K562 (cell line): ENCODE measurements at regions not wholly inside any gene's neighbourhood (a gene's known extent, or its start where the extent isn't known, plus 50 kb on each side); places are given as distances from the start of the nearest gene placed in this dataset.

Experiments
- ATAC-seq: fragments of 200-7000 bp; cut with Tn5 transposase; 3 replicates; pipeline ENCODE4 v1.9.1; 2020; ENCODE audit warnings: moderate library complexity
- BruUV-seq: library from RNA; stranded (reverse); fragments of 400-500 nt; replicated peaks from 2 replicates; lab custom pipeline; 2021; lab: Mats Ljungman, UMichigan
- CTCF ChIA-PET: fragments of 300-600 bp; formaldehyde crosslinking; extraction: SDS; loops from one replicate; lab custom pipeline; 2021; ENCODE audit warnings: low intra/inter-chr PET ratio; lab: Yijun Ruan, JAX
- POLR2A ChIA-PET: fragments of 300-600, 350-650 bp; sonication (Branson Sonifier 250); formaldehyde crosslinking; extraction: SDS; loops from one replicate; lab custom pipeline; 2021; ENCODE audit warnings: antibody characterized with exemption, inconsistent platforms; lab: Yijun Ruan, JAX
- DNase-seq, 4 experiments: peaks; one replicate each; pipeline versions ENCODE4 v3.0.0 to v3.0.0-alpha.2; 2011 to 2018; ENCODE audit warnings: low spot score in 3 of 4, mixed read lengths in 3 of 4; ENCODE audit errors: extremely low read depth in 1 of 4
- FAIRE-seq: peaks from 2 replicates; lab custom pipeline; 2011; peaks lifted over from hg19 to GRCh38; lab: Jason Lieb, UNC
- H2AFZ ChIP-seq: 2 replicates; pipeline ENCODE4 v1.6.0; 2011; ENCODE audit warnings: low read depth, low read length, control low read depth, inconsistent platforms
- H3K27ac ChIP-seq: fragments of 200-600 bp; 3 replicates; pipeline ENCODE4 v1.8.0; 2011; ENCODE audit warnings: low read depth, mild to moderate bottlenecking, control low read depth, inconsistent platforms, low read length, moderate library complexity, mixed read lengths; ENCODE audit errors: extremely low read depth
- H3K27me3 ChIP-seq, 2 experiments: fragments of 300-600 bp in 1 of 2; 2 replicates in 1 of 2; 3 replicates in 1 of 2; pipeline versions ENCODE4 v1.6.0 to v1.8.0; 2011; ENCODE audit warnings: inconsistent platforms in 2 of 2, low read length in 2 of 2, mild to moderate bottlenecking in 1 of 2, mixed read lengths in 1 of 2, moderate library complexity in 1 of 2; ENCODE audit not compliant: control insufficient read depth in 2 of 2, insufficient read depth in 2 of 2
- H3K36me3 ChIP-seq: fragments of 300-600 bp; 3 replicates; pipeline ENCODE4 v1.8.0; 2011; ENCODE audit warnings: mild to moderate bottlenecking, low read length, inconsistent platforms; ENCODE audit not compliant: control insufficient read depth, insufficient read depth
- H3K4me1 ChIP-seq, 2 experiments: fragments of 200-600 bp in 1 of 2; replicated peaks in 1 of 2; 2 replicates in 1 of 2; 3 replicates in 1 of 2; pipeline versions ENCODE4 v1.5.1 to v1.8.0; 2011; ENCODE audit warnings: inconsistent platforms in 2 of 2, low read length in 2 of 2, mild to moderate bottlenecking in 1 of 2, mixed read lengths in 1 of 2, moderate library complexity in 1 of 2; ENCODE audit not compliant: control insufficient read depth in 2 of 2, insufficient read depth in 2 of 2
- H3K4me2 ChIP-seq: 2 replicates; pipeline ENCODE4 v1.6.1; 2011; ENCODE audit warnings: low read length, control low read depth, inconsistent platforms, mixed read lengths; ENCODE audit not compliant: insufficient read depth
- H3K4me3 ChIP-seq: fragments of 200-600 bp; sonication (generic), shearing (Covaris generic); 2 replicates; pipeline ENCODE4 v1.5.1; 2016; ENCODE audit warnings: control low read depth, inconsistent platforms
- H3K79me2 ChIP-seq: fragments of 200-600 bp; 3 replicates; pipeline ENCODE4 v1.8.0; 2011; ENCODE audit warnings: low read length, inconsistent platforms; ENCODE audit not compliant: control insufficient read depth, insufficient read depth
- H3K9ac ChIP-seq, 2 experiments: 2 replicates each; pipeline versions ENCODE4 v1.6.0 to v1.6.1; 2011; ENCODE audit warnings: low read depth in 2 of 2, low read length in 2 of 2, control low read depth in 1 of 2, inconsistent platforms in 1 of 2, mild to moderate bottlenecking in 1 of 2, mixed read lengths in 1 of 2; ENCODE audit not compliant: insufficient read depth in 1 of 2
- H3K9me1 ChIP-seq: one replicate; pipeline ENCODE4 v1.6.0; 2011; ENCODE audit warnings: inconsistent platforms, mild to moderate bottlenecking, low read length, moderate library complexity; ENCODE audit not compliant: control insufficient read depth, insufficient read depth
- H3K9me3 ChIP-seq: replicated peaks from 2 replicates; pipeline ENCODE4 v1.5.1; 2011; ENCODE audit warnings: low read depth, low read length, inconsistent platforms; ENCODE audit not compliant: control insufficient read depth, insufficient read depth
- H4K20me1 ChIP-seq: replicated peaks from 2 replicates; pipeline ENCODE4 v1.6.1; 2011; ENCODE audit warnings: low read length, inconsistent platforms, mixed read lengths; ENCODE audit not compliant: control insufficient read depth, insufficient read depth
- CEBPG ChIP-seq, 3 experiments: fragments of 200-800 bp in 1 of 3; sonication (Bioruptor generic) in 1 of 3; sonication (generic) in 1 of 3; formaldehyde crosslinking in 1 of 3; IDR thresholded peaks in 2 of 3; conservative IDR thresholded peaks in 1 of 3; 2 replicates each; pipeline versions ENCODE4 v1.6.1 to v1.8.0; 2016 to 2022; ENCODE audit warnings: missing compliant biosample characterization in 2 of 3, missing genetic modification characterization in 2 of 3, mild to moderate bottlenecking in 1 of 3, missing genetic modification reagents in 1 of 3
- GABPB1 ChIP-seq: sonication (generic); formaldehyde crosslinking; IDR thresholded peaks from 2 replicates; pipeline ENCODE4 v1.8.0; 2022; ENCODE audit warnings: mild to moderate bottlenecking, missing genetic modification reagents
- MXI1 ChIP-seq: IDR thresholded peaks from 2 replicates; pipeline ENCODE4 v1.6.1; 2011; ENCODE audit warnings: low read depth, mild to moderate bottlenecking, improper control_type of control experiment, low read length
- RBM15 ChIP-seq: fragments of 200-400 bp; formaldehyde crosslinking; IDR thresholded peaks from 2 replicates; pipeline ENCODE4 v1.6.1; 2018; ENCODE audit warnings: mild to moderate bottlenecking, low read length, moderate library complexity; ENCODE audit not compliant: insufficient read depth
- ZNF507 ChIP-seq: conservative IDR thresholded peaks from 2 replicates; pipeline ENCODE4 v1.6.1; 2017; ENCODE audit warnings: missing genetic modification characterization, missing compliant biosample characterization
- ZNF644 ChIP-seq: fragments of 200-800 bp; sonication (Bioruptor generic); IDR thresholded peaks from 2 replicates; pipeline ENCODE4 v1.6.1; 2016; ENCODE audit warnings: low read depth, missing genetic modification characterization, missing compliant biosample characterization
- WGBS: fragments of 100-300 bp; shearing (Covaris generic); methylation state at CpG from one replicate; pipeline ENCODE4 v1.1.6; 2016; ENCODE audit warnings: low coverage, mixed read lengths; ENCODE audit not compliant: insufficient coverage; ENCODE audit errors: missing lambda C conversion rate; 5-methylcytosine and 5-hydroxymethylcytosine counted together
- in situ Hi-C: fragments of 300-500 bp; cut with MboI; formaldehyde crosslinking; loops from 4 replicates; pipeline ENCODE4 v1.15.0; 2018; ENCODE audit warnings: inconsistent platforms, mixed read lengths
- intact Hi-C: fragments of 100-400 bp; cut with micrococcal nuclease; formaldehyde crosslinking; loops from 2 replicates; pipeline ENCODE4 v1.14.2; 2022
- TF ChIP-seq, protein P1 (sequence below), 2 experiments: fragments of 450-650 bp; conservative IDR thresholded peaks; 2 replicates each; pipeline ENCODE4 v1.6.1; 2017; ENCODE audit warnings: mild to moderate bottlenecking in 2 of 2, moderate library complexity in 2 of 2
- TF ChIP-seq, protein P2 (sequence below): fragments of 450-650 bp; IDR thresholded peaks from 2 replicates; pipeline ENCODE4 v1.6.1; 2016; ENCODE audit warnings: missing biosample characterization, missing genetic modification characterization
- TF ChIP-seq, protein P3 (sequence below): fragments of 450-650 bp; IDR thresholded peaks from 2 replicates; pipeline ENCODE4 v1.6.1; 2016; ENCODE audit warnings: borderline replicate concordance
- TF ChIP-seq, protein P4 (sequence below): IDR thresholded peaks from 3 replicates; pipeline ENCODE4 v1.6.1; 2011; ENCODE audit warnings: borderline replicate concordance, mild to moderate bottlenecking, moderate library complexity; ENCODE audit not compliant: insufficient read length; ENCODE audit errors: extremely low read depth

DNA sequence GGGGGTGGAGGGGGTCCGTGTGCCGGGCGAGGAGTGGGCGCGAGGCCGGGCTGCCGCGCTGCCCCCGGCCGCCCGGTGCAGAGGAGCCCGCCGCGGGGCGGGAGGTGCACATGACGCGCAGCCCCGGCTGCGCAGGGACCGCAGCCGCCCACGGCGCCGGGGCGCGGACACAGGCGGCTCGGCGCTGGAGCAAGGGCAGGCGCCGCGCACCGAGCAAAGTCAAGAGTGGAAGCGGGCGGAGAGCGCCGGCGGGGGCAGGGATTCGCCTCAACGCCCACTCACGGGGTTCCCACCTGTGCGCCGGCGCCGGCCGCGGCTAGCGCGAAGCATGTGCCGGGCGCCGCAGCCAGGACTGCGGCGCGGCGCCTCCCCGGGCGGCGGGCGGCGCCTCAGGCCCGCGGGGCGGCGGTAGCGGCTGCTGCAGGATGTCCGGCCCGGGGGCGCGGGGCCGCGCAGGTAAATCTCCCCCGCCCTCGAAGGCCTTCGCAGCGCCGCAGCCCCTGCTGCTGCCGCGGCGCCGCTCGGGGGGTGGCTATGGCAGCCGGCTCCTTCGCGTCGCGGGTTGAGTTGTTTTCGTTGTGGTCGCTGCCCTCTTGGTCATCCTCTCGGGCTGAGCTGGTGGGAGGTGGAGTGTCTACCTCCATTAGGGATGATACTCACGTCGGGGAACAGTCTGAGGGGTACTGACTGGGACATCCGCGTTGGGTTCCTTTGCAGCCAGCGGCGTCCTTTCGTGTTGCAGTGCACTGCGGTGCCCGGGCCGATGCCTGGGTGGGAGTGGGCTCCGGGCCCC is 216.3 kb upstream of the DTNA start (continued):
- TF ChIP-seq, protein P1, sequence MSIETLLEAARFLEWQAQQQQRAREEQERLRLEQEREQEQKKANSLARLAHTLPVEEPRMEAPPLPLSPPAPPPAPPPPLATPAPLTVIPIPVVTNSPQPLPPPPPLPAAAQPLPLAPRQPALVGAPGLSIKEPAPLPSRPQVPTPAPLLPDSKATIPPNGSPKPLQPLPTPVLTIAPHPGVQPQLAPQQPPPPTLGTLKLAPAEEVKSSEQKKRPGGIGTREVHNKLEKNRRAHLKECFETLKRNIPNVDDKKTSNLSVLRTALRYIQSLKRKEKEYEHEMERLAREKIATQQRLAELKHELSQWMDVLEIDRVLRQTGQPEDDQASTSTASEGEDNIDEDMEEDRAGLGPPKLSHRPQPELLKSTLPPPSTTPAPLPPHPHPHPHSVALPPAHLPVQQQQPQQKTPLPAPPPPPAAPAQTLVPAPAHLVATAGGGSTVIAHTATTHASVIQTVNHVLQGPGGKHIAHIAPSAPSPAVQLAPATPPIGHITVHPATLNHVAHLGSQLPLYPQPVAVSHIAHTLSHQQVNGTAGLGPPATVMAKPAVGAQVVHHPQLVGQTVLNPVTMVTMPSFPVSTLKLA (conservative IDR thresholded peaks at IDR 0.05): no peak
- TF ChIP-seq, protein P2, sequence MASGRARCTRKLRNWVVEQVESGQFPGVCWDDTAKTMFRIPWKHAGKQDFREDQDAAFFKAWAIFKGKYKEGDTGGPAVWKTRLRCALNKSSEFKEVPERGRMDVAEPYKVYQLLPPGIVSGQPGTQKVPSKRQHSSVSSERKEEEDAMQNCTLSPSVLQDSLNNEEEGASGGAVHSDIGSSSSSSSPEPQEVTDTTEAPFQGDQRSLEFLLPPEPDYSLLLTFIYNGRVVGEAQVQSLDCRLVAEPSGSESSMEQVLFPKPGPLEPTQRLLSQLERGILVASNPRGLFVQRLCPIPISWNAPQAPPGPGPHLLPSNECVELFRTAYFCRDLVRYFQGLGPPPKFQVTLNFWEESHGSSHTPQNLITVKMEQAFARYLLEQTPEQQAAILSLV: no peak
- TF ChIP-seq ZNF507 (tag) (no peak), RBM15 (no peak), MXI1 (no peak), CEBPG (CRISPR knock-in tag; IDR thresholded peaks at IDR 0.05) (no peak), CEBPG (tag; conservative IDR thresholded peaks at IDR 0.05 in 1 of 2, IDR thresholded peaks at IDR 0.05 in 1 of 2) (no peak)
- TF ChIP-seq, all 486 proteins: peak for 0

DNA sequence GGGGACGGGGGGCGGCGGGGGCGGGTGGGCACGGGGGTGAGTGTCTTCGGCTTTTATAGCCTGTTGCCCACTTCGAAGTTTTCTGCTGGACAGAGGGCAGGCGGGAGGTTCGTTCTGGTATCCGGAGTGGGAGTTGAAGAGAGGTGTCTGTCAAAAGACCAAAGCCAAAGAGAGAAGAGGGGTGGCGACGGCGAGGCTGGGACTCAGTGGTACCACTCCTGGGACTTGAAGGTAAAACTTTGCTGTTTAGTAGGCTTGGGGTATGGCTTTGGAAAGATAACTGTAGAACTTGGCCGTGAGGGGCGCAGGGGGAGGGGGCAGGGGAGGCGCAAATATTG is 215.8 kb upstream of the DTNA start:
- H3K27me3 ChIP-seq: no peaks in the 10 kb centered on the region
- no peak overlapping the region for H3K4me2 ChIP-seq
- CTCF ChIA-PET: no interaction called here
- H3K4me3 ChIP-seq: no peak overlapping the region
- FAIRE-seq (no peak), DNase-seq (no peak), ATAC-seq (no peak)
- WGBS: 6% methylated on average over 8 of the region's 16 CpGs
- no peaks in the 10 kb centered on the region for H3K36me3 ChIP-seq
- POLR2A ChIA-PET: no interaction called here
- no peak overlapping the region for H3K9ac ChIP-seq
- no peaks in the 10 kb centered on the region for H3K9me3 ChIP-seq
- no peaks in the 10 kb centered on the region for H4K20me1 ChIP-seq
- no peaks in the 10 kb centered on the region for H3K9me1 ChIP-seq
- BruUV-seq: no TSS peak
- no peaks in the 10 kb centered on the region for H3K4me1 ChIP-seq
- in situ Hi-C loops (no loop called here), intact Hi-C loops (no loop called here)
- no peaks in the 10 kb centered on the region for H3K79me2 ChIP-seq
- H3K27ac ChIP-seq: no peak overlapping the region
- H2AFZ ChIP-seq: no peak overlapping the region
- TF ChIP-seq ZNF644 (tag): no peak
- no peak for TF ChIP-seq GABPB1 (CRISPR knock-in tag)
- TF ChIP-seq, protein P3, sequence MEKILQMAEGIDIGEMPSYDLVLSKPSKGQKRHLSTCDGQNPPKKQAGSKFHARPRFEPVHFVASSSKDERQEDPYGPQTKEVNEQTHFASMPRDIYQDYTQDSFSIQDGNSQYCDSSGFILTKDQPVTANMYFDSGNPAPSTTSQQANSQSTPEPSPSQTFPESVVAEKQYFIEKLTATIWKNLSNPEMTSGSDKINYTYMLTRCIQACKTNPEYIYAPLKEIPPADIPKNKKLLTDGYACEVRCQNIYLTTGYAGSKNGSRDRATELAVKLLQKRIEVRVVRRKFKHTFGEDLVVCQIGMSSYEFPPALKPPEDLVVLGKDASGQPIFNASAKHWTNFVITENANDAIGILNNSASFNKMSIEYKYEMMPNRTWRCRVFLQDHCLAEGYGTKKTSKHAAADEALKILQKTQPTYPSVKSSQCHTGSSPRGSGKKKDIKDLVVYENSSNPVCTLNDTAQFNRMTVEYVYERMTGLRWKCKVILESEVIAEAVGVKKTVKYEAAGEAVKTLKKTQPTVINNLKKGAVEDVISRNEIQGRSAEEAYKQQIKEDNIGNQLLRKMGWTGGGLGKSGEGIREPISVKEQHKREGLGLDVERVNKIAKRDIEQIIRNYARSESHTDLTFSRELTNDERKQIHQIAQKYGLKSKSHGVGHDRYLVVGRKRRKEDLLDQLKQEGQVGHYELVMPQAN: no peak
- TF ChIP-seq, protein P4, sequence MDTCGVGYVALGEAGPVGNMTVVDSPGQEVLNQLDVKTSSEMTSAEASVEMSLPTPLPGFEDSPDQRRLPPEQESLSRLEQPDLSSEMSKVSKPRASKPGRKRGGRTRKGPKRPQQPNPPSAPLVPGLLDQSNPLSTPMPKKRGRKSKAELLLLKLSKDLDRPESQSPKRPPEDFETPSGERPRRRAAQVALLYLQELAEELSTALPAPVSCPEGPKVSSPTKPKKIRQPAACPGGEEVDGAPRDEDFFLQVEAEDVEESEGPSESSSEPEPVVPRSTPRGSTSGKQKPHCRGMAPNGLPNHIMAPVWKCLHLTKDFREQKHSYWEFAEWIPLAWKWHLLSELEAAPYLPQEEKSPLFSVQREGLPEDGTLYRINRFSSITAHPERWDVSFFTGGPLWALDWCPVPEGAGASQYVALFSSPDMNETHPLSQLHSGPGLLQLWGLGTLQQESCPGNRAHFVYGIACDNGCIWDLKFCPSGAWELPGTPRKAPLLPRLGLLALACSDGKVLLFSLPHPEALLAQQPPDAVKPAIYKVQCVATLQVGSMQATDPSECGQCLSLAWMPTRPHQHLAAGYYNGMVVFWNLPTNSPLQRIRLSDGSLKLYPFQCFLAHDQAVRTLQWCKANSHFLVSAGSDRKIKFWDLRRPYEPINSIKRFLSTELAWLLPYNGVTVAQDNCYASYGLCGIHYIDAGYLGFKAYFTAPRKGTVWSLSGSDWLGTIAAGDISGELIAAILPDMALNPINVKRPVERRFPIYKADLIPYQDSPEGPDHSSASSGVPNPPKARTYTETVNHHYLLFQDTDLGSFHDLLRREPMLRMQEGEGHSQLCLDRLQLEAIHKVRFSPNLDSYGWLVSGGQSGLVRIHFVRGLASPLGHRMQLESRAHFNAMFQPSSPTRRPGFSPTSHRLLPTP: no peak
